ENCODE measurements at regions not wholly inside any gene's neighbourhood (a gene's known extent, or its start where the extent isn't known, plus 50 kb on each side); places are given as distances from the start of the nearest gene placed in this dataset.
A peak's percentile ranks its signal among the peaks of the same experiment; 100 is the strongest.

DNA sequence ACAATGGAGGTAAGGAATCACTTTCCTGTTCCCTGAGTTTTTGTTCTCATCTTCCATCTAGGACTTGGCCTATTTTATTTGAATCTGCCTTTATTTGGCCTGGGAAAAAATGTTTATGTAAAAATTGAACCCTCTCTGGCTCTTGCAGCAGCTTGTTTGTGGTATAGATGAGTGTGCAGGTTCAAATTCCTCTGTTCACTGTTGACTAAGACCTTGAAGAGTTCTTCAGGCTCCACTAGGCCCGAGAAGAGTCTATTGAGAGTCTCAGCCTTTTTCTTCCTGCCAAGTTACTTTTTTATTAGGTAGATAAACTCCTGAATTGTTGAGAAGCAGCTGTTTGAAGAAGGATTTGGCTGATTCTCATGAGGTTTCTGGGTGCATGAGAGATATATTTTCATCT is 248.8 kb upstream of the ADGRL2 start:
- CTCF ChIA-PET (ENCODE audit: unreplicated experiment): no interaction called here

GRCh38 chr1:81550753-81551152 is 250.0 kb upstream of the ADGRL2 start:
- Histone ChIP-seq H4K20me1 (ENCODE audit: insufficient read depth, low read length) (no peaks in the 10 kb centered on the region), H3K79me2 (ENCODE audit: insufficient read depth, low read depth, low read length) (no peaks in the 10 kb centered on the region), H3K27ac (ENCODE audit: low read depth, low read length, poor library complexity, severe bottlenecking) (no peak overlapping the region), H3K4me2 (ENCODE audit: low read length) (no peak overlapping the region), H3K36me3 (ENCODE audit: insufficient read depth, low read length) (no peaks in the 10 kb centered on the region), H3K9me2 (ENCODE audit: insufficient read depth, low read length) (no peaks in the 10 kb centered on the region), H2AFZ (ENCODE audit: low read length) (no peak overlapping the region), H3K4me3 (ENCODE audit: low read depth, low read length, poor library complexity, severe bottlenecking) (no peak overlapping the region), H3K4me1 (ENCODE audit: insufficient read depth, low read length, poor library complexity, severe bottlenecking) (no peaks in the 10 kb centered on the region), H3K9me3 (ENCODE audit: low read length) (no peaks in the 10 kb centered on the region)
- ChIA-PET CTCF (ENCODE audit: unreplicated experiment) (no interaction called here), POLR2A (interaction anchor here (0.7 kb wide), 2 partner anchors 79 to 422 kb away, joined by 4 to 5 read pairs; no protein-coding TSS in a partner anchor)
- intact Hi-C loops (cut with micrococcal nuclease; ENCODE audit: unreplicated experiment): no loop called here
- BruUV-seq (replicated peaks): no TSS peak
- DNase-seq (ENCODE audit: low spot score): no peak
- no peak for TF ChIP-seq EZH2phosphoT487 (IDR thresholded peaks at IDR 0.05; ENCODE audit: borderline replicate concordance, low read depth, low read length)
- TF ChIP-seq, protein P1, sequence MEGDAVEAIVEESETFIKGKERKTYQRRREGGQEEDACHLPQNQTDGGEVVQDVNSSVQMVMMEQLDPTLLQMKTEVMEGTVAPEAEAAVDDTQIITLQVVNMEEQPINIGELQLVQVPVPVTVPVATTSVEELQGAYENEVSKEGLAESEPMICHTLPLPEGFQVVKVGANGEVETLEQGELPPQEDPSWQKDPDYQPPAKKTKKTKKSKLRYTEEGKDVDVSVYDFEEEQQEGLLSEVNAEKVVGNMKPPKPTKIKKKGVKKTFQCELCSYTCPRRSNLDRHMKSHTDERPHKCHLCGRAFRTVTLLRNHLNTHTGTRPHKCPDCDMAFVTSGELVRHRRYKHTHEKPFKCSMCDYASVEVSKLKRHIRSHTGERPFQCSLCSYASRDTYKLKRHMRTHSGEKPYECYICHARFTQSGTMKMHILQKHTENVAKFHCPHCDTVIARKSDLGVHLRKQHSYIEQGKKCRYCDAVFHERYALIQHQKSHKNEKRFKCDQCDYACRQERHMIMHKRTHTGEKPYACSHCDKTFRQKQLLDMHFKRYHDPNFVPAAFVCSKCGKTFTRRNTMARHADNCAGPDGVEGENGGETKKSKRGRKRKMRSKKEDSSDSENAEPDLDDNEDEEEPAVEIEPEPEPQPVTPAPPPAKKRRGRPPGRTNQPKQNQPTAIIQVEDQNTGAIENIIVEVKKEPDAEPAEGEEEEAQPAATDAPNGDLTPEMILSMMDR (conservative IDR thresholded peaks at IDR 0.05; ENCODE audit: low read length): no peak

More for the DNA sequence above, 248.8 kb upstream of the ADGRL2 start:
- Histone ChIP-seq H2AFZ (ENCODE audit: low read length) (no peak overlapping the region), H3K9me3 (ENCODE audit: low read length) (no peaks in the 10 kb centered on the region), H3K36me3 (ENCODE audit: insufficient read depth, low read length) (no peaks in the 10 kb centered on the region), H3K4me2 (ENCODE audit: low read length) (no peak overlapping the region), H3K79me2 (ENCODE audit: insufficient read depth, low read depth, low read length) (no peaks in the 10 kb centered on the region), H3K4me3 (ENCODE audit: low read depth, low read length, poor library complexity, severe bottlenecking) (no peak overlapping the region), H3K27ac (ENCODE audit: low read depth, low read length, poor library complexity, severe bottlenecking) (no peak overlapping the region), H3K9me2 (ENCODE audit: insufficient read depth, low read length) (no peaks in the 10 kb centered on the region), H4K20me1 (ENCODE audit: insufficient read depth, low read length) (no peaks in the 10 kb centered on the region), H3K4me1 (ENCODE audit: insufficient read depth, low read length, poor library complexity, severe bottlenecking) (no peaks in the 10 kb centered on the region)
- no TSS peak for BruUV-seq (replicated peaks)
- TF ChIP-seq, protein P1 (conservative IDR thresholded peaks at IDR 0.05; ENCODE audit: low read length): no peak
- TF ChIP-seq EZH2phosphoT487 (IDR thresholded peaks at IDR 0.05; ENCODE audit: borderline replicate concordance, low read depth, low read length): no peak
- POLR2A ChIA-PET: no interaction called here
- no peak for DNase-seq (ENCODE audit: low spot score)
- intact Hi-C loops (cut with micrococcal nuclease; ENCODE audit: unreplicated experiment): no loop called here

DNA sequence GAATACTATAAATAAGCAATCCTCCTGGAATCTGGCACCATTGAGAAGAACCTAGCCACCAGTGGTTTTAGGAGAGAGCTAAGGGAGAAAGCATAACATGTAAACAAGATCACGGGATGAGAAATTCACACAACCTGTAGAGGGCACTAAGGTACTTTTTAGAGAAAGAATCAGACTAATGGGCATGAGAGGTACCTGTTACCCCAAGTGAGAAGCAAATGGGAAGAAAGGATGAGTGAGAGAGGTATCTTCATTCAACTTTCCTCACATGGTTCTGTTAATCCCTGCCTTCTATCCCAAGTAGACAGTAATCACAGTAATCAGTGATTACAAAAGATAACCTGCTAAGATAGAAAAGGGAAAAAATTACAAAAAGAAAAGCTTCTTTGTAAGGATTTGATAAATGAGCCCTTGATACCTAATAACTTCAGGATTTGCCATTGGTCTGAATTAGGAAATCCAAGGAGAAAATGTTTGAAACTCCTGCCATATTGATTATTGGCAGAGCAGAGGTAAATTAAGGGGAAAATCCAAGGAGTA is 251.1 kb upstream of the ADGRL2 start:
- intact Hi-C loops (cut with micrococcal nuclease; ENCODE audit: unreplicated experiment): no loop called here
- Histone ChIP-seq H4K20me1 (ENCODE audit: insufficient read depth, low read length) (no peaks in the 10 kb centered on the region), H3K27ac (ENCODE audit: low read depth, low read length, poor library complexity, severe bottlenecking) (no peak overlapping the region), H3K4me3 (ENCODE audit: low read depth, low read length, poor library complexity, severe bottlenecking) (no peak overlapping the region), H3K4me2 (ENCODE audit: low read length) (no peak overlapping the region), H3K9me3 (ENCODE audit: low read length) (no peaks in the 10 kb centered on the region), H2AFZ (ENCODE audit: low read length) (no peak overlapping the region), H3K9me2 (ENCODE audit: insufficient read depth, low read length) (no peaks in the 10 kb centered on the region), H3K36me3 (ENCODE audit: insufficient read depth, low read length) (no peaks in the 10 kb centered on the region), H3K4me1 (ENCODE audit: insufficient read depth, low read length, poor library complexity, severe bottlenecking) (no peaks in the 10 kb centered on the region), H3K79me2 (ENCODE audit: insufficient read depth, low read depth, low read length) (no peaks in the 10 kb centered on the region)
- POLR2A ChIA-PET: interaction anchor here (0.7 to 0.8 kb wide), 2 partner anchors 10 to 133 kb away, joined by 3 read pairs; no protein-coding TSS in a partner anchor
- no TSS peak for BruUV-seq (replicated peaks)
- CTCF ChIA-PET (ENCODE audit: unreplicated experiment): no interaction called here
- TF ChIP-seq EZH2phosphoT487 (IDR thresholded peaks at IDR 0.05; ENCODE audit: borderline replicate concordance, low read depth, low read length): no peak
- TF ChIP-seq, protein P1 (conservative IDR thresholded peaks at IDR 0.05; ENCODE audit: low read length): peak; percentile 73
- DNase-seq (ENCODE audit: low spot score): peak; percentile 16
